Testis (tissue), 2 donors: ENCODE measurements at regions not wholly inside any gene's neighbourhood (a gene's known extent, or its start where the extent isn't known, plus 50 kb on each side); places are given as distances from the start of the nearest gene placed in this dataset.

Experiments
- CTCF ChIP-seq, 3 experiments: fragments of 450-650 bp in 2 of 3; fragments of 200-600 bp in 1 of 3; sonication (generic) in 1 of 3; IDR thresholded peaks; one replicate each; pipeline ENCODE4 v1.5.1; 2016 to 2019; ENCODE audit warnings: antibody characterized with exemption in 3 of 3, mild to moderate bottlenecking in 2 of 3, moderate library complexity in 1 of 3
- POLR2A ChIP-seq: fragments of 450-650 bp; IDR thresholded peaks from one replicate; pipeline ENCODE4 v1.6.1; 2017; ENCODE audit warnings: antibody characterized with exemption, mild to moderate bottlenecking, moderate library complexity

- TF ChIP-seq CTCF (IDR thresholded peaks at IDR 0.05) = no peak
- no peak for TF ChIP-seq POLR2A
Measured at GRCh38 chr2:200221055-200221955, 85.2 kb upstream of the SPATS2L start.
